Ammon's horn (tissue), 1 donor: ENCODE measurements at regions not wholly inside any gene's neighbourhood (a gene's known extent, or its start where the extent isn't known, plus 50 kb on each side); places are given as distances from the start of the nearest gene placed in this dataset.
A peak's percentile ranks its signal among the peaks of the same experiment; 100 is the strongest.

Experiments
- DNase-seq: peaks from one replicate; pipeline ENCODE4 v3.0.0-alpha.2; 2016; ENCODE audit warnings: low spot score

DNA sequence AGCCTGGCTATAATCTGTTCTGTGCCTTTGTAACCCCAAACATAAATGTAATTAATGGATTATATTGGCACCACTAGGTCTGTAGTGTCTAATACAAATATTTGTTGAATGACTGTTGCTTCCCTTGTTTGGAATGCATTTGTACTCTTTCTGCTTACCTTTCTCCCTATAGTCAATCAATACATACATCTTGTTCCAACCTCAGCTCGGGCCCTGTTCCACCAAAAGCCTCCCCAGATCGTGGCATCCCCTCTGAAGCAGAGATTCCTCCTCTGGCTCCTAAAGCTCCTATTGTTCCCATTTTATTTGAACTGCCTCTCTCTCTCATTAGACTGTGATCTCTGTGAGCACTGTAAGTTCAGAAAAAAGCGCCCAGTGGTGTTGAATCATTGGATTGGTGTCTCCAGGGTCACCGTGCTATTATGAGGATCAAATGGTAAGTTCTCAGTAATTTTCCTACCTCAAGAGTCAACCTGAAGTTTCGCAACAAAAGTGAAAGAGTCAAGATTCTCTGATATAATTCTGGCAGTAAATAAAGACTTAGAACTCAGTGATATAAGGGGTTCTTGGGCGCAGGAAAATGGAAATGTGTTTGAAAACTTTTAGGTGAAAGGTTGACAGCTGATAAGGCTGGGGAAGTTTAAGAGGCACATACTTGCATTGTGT is 151.5 kb downstream of the KLF5 start:
- no peak for DNase-seq

DNA sequence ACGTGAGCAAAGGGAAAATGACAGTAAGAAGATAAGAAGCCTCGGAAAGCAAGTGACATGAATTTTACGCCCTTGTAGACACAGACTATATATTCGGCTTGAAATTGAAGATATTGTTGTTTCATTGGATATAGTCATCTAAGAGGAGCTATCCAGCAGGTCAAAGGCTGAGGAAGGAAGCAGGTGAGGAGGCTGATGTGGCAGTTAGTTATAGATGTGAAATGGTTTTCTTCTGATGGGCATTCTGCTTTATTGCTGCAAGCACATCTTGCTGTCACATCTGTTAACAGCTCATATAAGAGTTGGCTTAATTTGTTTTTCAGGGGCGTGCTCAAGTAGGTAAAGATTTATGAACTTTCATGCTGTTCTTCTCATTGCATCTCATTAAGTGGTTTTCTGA is 146.1 kb downstream of the KLF5 start:
- DNase-seq: no peak

DNA sequence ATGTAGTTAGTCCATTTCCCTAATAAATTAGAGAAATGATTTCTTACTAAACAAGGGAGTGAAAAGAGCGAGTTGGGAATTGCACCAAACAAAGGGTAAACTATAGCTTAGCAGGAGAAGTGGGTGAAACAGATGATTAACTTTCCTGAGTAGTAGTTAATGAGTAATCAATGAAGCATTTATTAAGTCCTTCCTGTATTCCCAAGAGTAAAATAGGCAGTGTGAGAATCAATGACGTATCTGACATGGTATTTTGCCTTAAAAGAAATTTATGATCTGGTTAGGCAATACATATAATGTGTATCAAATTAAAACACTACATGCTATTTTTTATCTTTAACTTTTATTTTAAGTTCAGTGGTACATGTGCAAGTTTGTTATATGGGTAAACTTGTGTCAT is 142.8 kb downstream of the KLF5 start:
- DNase-seq: no peak

DNA sequence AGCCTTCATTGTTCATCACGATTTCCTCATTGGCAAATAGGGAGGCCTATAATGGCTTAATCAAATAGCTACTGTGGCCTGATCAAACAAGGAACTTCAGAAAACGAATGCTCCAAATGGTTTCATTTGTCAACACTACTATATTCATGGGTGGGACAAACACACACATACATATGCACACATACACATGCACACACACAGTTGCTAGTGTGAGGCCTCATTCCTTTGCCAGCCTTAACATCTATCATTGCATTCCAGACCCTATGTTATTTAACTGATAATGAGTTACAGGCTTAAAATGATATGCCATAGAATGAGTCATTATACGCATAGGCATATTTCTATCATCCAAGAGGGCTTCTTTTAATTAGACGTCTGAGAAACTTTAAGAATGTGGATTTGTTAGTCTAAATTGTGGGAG is 140.2 kb downstream of the KLF5 start:
- no peak for DNase-seq

DNA sequence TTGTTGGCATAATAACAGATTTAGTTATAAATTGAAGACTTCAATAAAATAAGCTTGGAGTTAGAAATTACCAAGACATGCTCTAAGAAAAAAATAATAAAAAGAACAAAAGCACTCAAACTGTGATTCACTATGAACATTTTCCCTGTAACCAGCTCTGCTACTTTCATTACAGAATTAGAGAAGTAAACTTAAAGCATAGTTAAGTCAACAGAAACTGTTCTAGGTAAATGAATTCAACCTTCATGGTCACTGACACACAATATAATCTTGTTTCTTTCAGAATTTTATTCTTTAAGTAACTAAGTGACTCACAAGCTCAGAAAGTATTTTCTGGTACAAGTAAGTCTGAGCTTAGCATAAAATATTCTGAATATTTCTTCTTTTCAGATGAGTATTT is 136.3 kb downstream of the KLF5 start:
- no peak for DNase-seq

- no peak for DNase-seq
Measured at GRCh38 chr13:73194310-73194709, 135.5 kb downstream of the KLF5 start.

GRCh38 chr13:73193554-73193953 is 134.7 kb downstream of the KLF5 start:
- DNase-seq: no peak

DNA sequence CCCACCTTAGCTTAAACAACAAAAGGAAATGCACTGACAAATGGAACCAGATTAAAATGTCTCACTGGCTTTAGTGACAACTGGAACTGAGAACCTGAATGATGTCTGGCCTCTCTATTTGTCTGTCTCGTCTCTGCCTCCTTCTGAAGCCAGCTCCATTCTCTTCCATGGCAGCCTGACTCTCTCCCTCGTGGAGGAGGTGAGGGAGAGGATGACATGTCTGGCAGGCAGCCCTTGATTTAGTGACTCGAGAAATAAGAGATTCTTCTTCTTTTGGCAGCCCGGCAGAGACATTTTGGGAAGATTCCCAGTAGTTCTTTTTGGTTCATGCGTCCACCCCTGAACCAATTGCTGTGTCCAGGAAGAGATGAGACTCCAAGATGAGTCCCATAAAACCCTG is 131.7 kb downstream of the KLF5 start:
- no peak for DNase-seq

GRCh38 chr13:73189776-73190175 is 131.0 kb downstream of the KLF5 start:
- DNase-seq: no peak

DNA sequence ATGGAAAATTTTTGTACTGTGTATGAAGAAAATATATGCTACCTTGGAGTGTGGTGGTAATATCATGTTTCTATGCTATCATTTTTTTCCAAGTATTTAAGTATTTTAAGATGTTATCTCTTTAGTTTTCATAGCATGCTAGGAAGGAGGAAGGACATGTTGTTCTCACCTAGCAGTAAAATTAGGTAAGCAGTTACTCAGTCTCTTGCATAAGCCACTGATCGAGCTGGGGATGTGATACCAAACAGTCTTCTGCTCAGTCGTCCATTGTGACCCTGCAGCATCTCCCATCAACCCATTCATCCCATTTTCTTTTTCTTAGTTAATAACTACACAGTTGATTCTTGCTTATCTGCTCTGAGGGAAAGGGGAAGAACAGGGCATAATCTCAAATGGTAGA is 130.6 kb downstream of the KLF5 start:
- DNase-seq: no peak

DNA sequence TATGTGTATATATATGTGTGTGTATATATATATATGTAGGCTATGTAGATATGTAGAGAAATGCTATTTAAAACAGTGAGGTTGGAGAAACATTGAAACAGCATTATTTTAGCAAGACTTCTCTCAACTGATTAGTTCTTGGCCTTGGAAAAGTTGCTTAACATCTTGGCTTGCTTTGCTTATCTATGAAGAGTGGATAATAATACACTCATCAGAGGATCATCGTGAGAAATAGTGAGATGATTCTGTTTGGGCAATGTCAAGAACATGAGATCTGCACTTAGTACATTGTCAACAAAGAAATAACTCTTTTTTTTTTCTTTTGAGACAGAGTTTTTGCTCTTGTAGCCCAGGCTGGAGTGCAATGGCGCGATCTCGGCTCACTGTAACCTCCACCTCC is 128.3 kb downstream of the KLF5 start:
- no peak for DNase-seq

DNA sequence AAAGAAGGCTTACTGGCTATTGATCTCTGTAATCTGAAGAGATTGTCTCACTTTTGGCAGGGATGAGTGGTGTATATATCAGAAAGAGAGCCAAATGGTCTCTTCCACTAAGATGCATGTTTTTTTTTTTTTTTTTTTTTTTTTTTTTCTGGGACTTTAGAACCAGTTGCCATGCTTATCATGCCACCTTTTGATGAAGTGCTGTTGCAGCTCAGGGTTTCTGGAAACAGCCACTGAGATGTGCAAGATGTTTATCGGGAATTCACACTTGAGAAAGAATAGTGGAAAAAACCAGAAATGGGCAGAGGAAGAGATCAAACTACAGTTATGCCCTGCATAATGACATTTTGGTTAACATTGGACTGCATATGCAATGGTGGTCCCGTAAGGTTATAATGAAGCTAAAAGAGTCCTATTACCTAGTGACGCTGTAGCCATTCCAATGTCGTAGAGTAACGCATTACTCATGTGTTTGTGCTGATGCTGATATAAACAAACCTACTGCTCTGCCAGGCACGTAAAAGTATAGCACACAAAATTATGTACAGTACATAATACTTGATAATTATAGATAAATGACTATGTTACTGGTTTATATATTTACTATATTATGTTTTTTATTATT is 121.0 kb downstream of the KLF5 start:
- DNase-seq: no peak

DNA sequence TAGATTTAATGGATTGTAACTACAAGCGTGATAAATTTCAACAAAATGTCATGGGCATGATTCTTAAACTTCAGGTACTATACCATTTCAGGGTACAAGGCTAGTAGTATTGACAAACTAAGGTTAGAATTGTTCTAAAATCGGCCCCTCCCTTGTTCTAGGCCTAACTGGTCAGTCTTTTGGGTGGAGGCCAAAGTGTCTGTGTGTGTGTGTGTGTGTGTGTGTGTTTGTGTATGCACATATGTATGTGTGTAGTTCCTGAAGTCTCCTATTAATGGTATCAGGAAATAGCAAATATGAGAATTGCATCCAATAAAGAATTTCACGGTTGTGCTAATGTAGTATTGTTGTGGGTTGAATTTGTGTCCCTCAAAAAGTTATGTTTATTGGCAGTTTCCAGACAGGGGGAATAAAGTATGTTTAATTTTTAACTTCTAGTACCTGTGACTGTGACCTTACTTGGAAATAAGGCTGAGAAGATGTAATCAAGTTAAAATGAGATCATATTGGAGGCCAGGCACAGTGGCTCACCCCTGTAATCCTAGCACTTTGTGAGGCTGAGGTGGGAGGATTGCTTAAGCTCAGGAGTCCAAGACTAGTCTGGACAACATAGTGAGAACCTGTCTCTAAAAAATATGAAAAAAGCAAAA is 119.2 kb downstream of the KLF5 start:
- DNase-seq: no peak

DNA sequence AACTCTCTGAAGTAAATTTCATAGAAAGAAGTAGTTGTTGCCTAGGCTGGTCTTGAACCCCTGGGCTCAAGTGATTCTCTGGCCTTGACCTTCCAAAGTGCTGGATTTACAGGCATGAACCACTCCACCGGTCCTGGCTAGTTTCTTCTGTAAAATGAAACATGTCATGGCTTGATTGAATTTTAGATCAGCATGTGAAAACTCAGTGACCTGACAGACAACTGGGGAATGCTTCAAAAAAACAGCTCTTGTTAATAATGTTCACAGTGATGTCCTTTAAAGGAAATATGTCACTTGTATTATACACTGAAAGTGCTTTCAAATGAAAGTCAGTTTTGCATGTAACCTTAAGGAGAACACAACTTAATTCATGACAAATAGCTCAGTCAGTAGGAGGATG is 118.2 kb downstream of the KLF5 start:
- no peak for DNase-seq

GRCh38 chr13:73174521-73175010 is 115.8 kb downstream of the KLF5 start:
- no peak for DNase-seq

DNA sequence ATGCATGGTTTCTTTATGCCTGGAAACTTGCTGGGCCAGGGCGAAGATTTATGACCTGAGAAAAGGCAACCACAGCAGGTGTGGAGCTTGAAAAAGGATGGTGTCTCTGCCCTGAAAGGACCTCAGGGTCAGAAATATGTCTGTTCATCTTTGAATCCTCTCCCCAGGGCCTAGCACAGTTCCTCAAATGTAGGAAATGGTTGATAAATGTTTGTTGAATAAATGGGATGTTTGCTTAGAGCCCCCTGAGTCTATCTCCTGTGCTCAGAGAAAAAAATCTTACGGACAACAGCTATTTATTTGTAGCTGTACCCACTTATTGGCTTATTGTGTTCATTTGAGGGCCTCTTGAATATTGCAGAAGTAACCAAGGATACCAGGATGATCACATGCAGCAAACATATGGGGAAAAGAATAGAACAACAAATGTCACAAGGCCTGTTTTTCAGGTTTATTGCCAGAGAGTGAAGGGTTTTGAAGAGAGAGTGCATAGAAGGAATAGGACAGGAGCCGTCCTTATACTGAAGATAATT is 114.5 kb downstream of the KLF5 start:
- DNase-seq: peak; percentile 28

DNA sequence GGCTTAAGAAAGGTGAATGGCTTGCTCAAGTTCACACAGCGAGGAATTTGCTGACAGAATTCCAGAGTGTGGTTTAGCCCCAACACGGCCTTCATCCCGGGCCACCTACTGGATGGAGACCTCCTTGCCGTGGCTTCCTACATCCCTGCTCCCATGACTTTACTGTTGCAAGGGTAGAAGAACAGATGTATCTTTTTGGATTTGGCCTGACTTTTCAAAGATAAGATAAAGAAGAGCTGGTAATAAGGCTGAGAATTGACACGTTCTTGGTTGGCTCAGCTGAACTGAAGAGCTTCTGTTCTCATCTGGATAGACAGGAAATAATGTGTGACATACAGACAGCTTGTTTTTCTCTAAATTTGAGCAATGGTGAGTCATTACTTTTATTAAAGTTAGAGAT is 113.1 kb downstream of the KLF5 start:
- DNase-seq: no peak

GRCh38 chr13:73171271-73171682 is 112.5 kb downstream of the KLF5 start:
- DNase-seq: no peak

- DNase-seq: no peak
Measured at GRCh38 chr13:73169971-73170370, 111.2 kb downstream of the KLF5 start.

DNA sequence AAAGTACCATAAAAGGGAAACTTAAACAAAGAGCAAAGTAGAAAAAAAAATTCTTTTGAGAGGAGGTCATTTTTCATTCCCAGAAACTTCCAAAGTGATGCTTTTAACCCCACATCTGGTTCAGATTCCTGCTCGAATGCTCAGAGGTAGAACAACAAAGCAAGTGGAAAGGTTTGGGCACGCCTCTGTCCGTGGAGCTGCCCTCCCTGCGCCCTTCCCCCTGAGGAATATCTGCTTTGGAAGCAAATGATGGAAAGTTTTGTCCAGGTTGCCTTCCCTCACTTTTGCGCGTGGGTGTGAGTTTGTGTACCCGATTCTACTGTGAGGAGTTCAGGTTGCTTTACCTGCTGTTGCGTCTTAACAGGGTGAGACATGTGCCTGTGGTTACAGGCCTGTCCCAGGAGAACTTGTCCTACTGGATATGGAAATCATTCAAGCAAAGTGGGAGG is 110.2 kb downstream of the KLF5 start:
- no peak for DNase-seq

DNA sequence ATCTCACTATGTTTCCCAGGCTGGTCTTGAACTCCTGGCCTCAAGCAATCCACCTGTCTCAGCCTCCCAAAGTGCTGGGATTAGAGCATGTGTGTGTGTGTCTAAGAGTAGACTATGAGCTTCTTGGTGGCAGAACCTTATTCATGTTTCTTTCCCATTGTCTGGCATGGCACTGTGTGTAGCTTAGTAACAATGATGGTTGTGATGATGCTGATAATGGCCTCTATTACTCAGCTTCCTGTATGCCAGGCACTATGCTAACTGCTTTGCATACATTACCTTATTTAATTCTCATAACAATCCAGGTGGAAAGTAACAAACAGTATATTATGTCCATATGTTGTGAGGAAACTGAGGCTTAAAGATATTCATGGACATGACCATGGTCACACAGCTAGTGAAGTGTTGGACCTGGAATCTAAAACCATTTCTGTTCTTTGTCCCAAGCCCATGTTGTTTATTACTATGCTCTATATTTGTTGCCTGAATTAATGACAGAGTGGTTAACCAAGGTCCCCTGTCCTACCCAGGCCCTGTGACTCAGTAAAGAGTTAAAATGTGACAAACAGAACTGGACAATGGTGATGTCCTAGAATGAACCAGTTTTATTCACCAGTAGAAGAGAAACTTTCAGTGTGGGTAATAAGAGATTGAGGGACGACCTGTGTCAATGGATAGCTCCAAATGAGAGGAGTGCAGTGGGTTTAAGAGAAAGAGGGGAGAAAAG is 109.6 kb downstream of the KLF5 start:
- DNase-seq: no peak

DNA sequence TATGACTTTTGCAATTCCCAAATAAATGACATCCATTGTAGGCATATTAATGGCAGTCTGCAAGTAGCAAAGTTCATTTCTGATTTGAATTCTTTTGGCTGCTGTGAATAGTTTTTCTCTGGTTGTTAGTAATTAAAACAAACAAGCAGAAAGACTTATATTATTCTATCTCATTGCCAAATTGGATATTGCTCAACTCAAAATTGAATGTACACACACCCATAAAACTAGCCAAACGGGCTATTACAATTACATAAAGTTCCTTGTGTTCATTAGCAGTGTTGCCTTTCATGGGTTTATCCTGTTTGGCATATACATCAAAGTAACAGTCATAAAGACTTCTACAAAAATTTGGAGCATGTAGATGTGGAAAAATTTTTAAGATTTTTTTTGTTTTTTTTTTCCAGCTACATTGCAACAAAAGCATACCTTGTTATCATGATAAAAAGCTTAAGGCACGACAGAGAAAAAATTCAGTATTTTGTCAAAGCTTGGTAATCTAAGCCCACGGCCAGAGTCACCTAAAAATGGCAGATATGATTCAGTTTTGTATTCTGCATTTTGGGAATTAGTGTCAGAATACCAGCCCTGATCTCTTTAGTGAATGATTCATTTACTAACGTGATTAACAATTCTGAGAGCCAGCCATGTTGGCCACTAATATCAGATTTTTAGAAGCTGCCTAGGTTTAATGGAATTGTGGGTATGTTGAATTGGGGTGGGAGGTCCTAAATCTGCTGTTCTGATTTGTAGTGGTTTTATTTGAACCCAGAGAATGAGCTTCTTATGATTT is 108.4 kb downstream of the KLF5 start:
- DNase-seq: no peak
